Ectodermal cell (in vitro differentiated cells): ENCODE measurements at regions not wholly inside any gene's neighbourhood (a gene's known extent, or its start where the extent isn't known, plus 50 kb on each side); places are given as distances from the start of the nearest gene placed in this dataset.

Experiments
- H3K27ac ChIP-seq: 2 replicates; pipeline ENCODE4 v1.7.0; 2013; ENCODE audit warnings: mild to moderate bottlenecking, low read depth, low read length; ENCODE audit not compliant: insufficient read depth, poor library complexity, severe bottlenecking
- H3K27me3 ChIP-seq: 2 replicates; pipeline ENCODE4 v1.7.0; 2013; ENCODE audit warnings: mild to moderate bottlenecking, low read length; ENCODE audit not compliant: insufficient read depth, control insufficient read depth, poor library complexity, severe bottlenecking
- H3K36me3 ChIP-seq: one replicate; pipeline ENCODE4 v1.7.0; 2013; ENCODE audit warnings: low read length; ENCODE audit not compliant: control insufficient read depth, insufficient read depth
- H3K4me1 ChIP-seq: one replicate; pipeline ENCODE4 v1.7.0; 2013; ENCODE audit warnings: low read length; ENCODE audit not compliant: control insufficient read depth, insufficient read depth
- H3K4me3 ChIP-seq: 2 replicates; pipeline ENCODE4 v1.7.0; 2013; ENCODE audit warnings: low read depth, low read length, control low read depth; ENCODE audit not compliant: insufficient read depth
- H3K9me3 ChIP-seq: 2 replicates; pipeline ENCODE4 v1.7.0; 2013; ENCODE audit warnings: mild to moderate bottlenecking, low read length, moderate library complexity; ENCODE audit not compliant: control insufficient read depth
- WGBS, 2 experiments: methylation state at CpG; one replicate each; pipeline ENCODE4 v1.1.7; 2013; ENCODE audit warnings: missing lambda C conversion rate in 2 of 2; 5-methylcytosine and 5-hydroxymethylcytosine counted together

DNA sequence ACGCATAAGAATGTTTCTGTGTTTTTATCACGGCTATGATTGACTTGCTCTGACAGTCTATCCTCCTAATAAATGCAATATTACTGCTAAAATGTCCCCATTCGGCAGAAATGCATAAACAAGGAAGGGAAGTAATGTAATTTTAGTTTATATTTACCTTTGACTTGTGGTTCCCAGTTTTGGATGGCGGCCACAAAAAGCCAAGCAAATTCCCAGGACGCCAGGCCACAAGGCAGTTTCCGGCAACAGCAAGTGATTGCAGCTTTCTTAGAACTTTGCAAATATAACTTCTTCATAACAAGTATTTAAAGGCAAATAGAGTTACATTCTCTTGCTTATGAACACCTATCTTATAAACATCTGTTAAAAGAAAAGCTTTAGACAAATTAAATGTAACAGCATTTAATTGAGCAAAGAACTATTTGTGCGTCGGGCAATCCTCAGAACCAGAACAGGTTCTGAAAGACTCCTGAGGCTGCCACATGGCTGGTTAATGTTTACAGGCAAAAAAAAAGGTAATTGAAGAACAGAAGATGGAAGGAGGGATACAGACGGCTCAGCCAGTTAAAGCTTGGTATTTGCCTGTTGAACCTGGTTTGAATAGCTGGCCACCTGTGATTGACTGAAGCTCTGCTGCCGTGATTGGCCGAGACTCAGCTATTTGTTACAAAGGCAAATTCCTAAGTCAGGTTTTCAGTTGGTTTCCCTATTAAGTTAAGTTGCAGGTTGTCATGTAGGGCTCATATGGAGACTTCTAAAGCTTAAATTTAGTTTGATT lies 80.8 kb downstream of the C21orf91 start:
- Histone ChIP-seq H3K27me3 (no peaks in the 10 kb centered on the region), H3K36me3 (no peaks in the 10 kb centered on the region), H3K4me1 (no peaks in the 10 kb centered on the region), H3K9me3 (peaks cover 2% of the 10 kb centered on the region), H3K4me3 (no peak overlapping the region), H3K27ac (no peak overlapping the region)
- 94 to 95% methylated on average over 11 of the region's 11 CpGs for WGBS, 2 experiments

DNA sequence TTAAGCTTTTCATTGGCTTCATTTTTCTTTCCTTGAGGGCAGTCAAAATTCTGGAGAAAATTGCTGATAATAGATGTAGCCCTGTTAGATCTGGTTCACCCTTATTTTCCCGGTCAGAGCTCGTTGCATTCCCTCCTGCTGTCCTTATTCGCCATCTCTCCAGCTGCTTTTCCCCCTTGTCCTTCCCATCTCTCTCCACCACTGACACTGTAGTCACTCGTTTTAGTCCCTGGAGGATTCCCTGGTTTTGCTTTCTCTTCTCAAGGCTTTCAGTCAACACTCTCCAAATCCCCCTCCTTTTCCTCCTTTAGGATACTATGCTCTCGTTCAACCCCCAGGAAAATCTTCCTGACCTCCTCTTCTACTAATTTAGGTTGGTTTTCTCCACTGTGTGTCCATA lies 83.1 kb downstream of the C21orf91 start:
- no peaks in the 10 kb centered on the region for H3K9me3 ChIP-seq
- 86 to 87% methylated on average over 5 of the region's 5 CpGs for whole genome bisulfite sequencing, 2 experiments
- H3K36me3 ChIP-seq = no peaks in the 10 kb centered on the region
- no peaks in the 10 kb centered on the region for H3K4me1 ChIP-seq
- H3K27ac ChIP-seq = no peak overlapping the region
- no peaks in the 10 kb centered on the region for H3K27me3 ChIP-seq
- H3K4me3 ChIP-seq = no peak overlapping the region

DNA sequence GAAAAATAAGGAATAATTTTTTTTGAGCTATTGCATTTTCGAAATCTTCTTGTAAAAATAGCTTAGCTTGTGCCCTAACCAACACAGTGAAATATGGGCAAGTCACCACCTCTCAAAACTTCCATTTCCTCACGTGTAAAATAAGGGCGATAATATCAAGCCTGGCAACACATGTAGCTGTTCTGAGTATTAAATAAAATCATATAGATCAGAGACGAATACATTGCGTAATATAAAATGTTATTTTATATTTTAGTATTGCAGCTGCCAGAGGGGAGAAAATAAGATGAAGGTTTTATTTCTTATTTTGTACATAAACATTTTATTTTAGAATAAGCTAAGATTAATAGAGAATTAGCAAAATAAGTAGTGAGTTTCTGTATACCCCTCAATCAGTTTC lies 85.9 kb downstream of the C21orf91 start:
- 83 to 98% methylated on average over 1 to 5 of the region's 5 CpGs for WGBS, 2 experiments
- Histone ChIP-seq H3K27me3 (no peaks in the 10 kb centered on the region), H3K27ac (no peak overlapping the region), H3K36me3 (no peaks in the 10 kb centered on the region), H3K4me1 (no peaks in the 10 kb centered on the region), H3K9me3 (no peaks in the 10 kb centered on the region), H3K4me3 (no peak overlapping the region)

DNA sequence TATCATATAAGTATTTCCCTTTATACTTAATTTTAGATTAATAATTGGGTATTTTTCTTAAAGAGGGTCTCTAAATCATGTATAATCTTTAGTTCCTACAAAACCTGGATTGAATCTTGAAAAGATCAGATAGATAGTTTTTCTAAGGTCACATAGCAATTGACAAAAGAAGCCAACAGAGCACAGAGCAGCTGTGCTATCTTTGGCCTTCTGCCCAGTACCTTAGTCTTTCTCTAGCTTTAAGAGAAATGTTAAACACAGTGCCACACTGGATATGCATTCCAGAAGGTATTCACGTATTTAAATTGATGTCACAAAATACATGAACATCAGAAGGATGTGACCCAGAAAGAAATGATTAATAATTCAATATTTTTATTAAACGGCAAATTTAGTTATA lies 86.8 kb downstream of the C21orf91 start:
- Histone ChIP-seq H3K27ac (no peak overlapping the region), H3K9me3 (no peaks in the 10 kb centered on the region), H3K4me3 (no peak overlapping the region), H3K36me3 (no peaks in the 10 kb centered on the region), H3K27me3 (no peaks in the 10 kb centered on the region), H3K4me1 (no peaks in the 10 kb centered on the region)
- WGBS, 2 experiments = 100% methylated on average over 1 of the region's 2 CpGs

DNA sequence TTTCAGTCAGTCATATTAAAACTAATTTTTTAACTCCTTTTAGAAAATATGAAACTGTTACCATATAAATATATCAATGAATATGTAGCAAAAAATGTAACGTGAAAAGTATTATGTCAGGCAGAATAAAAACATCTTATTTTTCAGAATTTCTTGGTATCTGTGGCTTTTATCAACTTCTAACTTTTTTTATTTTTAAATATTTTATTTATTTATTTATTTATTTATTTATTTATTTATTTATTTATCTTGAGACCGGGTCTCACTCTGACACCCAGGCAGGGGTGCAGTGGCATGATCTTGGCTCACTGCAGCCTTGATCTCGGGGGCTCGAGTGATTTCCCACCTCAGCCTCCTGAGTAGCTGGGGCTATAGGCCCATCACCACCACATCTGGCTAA lies 87.6 kb downstream of the C21orf91 start:
- Histone ChIP-seq H3K4me1 (no peaks in the 10 kb centered on the region), H3K27ac (no peak overlapping the region), H3K36me3 (no peaks in the 10 kb centered on the region), H3K9me3 (no peaks in the 10 kb centered on the region), H3K27me3 (no peaks in the 10 kb centered on the region), H3K4me3 (no peak overlapping the region)
- 88 to 93% methylated on average over 3 of the region's 4 CpGs for WGBS, 2 experiments

DNA sequence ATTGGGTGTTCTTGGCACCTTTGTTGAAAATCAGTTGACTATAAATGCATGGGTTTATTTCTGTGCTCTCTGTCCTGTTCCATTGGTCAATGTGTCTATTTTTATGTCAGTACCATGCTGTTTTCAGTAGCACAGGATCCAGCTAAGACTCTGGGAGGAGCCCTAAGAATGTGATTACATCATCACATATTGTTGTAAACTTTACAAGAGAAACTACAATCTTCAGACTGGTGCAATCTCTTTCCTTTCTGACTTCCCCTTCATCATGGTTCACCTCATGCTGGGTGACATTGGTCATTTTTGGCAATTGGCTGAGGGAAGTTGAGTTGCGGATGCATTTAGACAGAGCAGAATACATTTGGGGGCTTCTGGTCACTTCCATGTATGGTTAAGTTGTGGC lies 88.4 kb downstream of the C21orf91 start:
- no peaks in the 10 kb centered on the region for H3K27me3 ChIP-seq
- no peak overlapping the region for H3K27ac ChIP-seq
- no peaks in the 10 kb centered on the region for H3K9me3 ChIP-seq
- H3K4me1 ChIP-seq = no peaks in the 10 kb centered on the region
- H3K4me3 ChIP-seq = no peak overlapping the region
- 89 to 98% methylated on average over 1 of the region's 1 CpG for WGBS, 2 experiments
- H3K36me3 ChIP-seq = no peaks in the 10 kb centered on the region

DNA sequence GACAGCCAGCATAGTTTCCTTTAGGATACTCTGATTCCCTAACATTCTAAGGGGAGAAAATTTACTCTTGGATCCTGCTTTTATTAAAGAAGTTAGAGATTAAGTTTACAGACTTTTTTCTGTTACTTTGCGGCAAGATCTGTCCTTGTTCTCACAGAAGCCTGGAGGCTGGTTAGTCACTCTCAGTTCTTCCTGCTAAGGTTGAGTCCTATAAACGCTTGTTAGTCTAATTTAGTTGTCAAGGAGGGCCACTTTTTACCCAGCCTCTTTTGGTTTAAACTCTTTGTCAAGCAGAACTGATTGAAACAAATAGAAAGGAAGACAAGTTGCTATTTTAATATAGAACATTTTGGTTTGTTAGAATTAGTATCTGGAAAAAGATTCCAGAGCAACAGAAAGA lies 89.7 kb downstream of the C21orf91 start:
- no peaks in the 10 kb centered on the region for H3K4me1 ChIP-seq
- WGBS, 2 experiments = 93 to 98% methylated on average over 2 of the region's 2 CpGs

DNA sequence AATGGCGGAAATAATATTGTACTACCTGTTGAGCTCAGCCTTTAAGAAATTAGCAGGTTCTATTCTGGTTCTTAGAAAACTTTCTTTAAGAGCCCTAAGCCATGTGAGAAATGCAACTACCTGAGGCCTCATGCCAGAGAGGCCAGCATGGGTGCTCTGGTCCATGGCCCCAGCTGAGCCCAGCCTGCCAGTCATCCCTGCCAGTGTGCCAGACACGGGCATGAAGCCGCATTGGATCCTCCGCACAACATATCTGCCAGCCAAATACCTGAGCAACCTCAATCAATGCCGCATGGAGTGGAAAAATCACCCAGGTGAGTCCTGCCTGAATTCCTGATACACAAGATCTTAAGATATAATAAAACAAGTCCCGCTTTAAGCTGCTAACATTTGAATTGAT lies 91.8 kb downstream of the C21orf91 start:
- no peaks in the 10 kb centered on the region for H3K4me1 ChIP-seq
- no peak overlapping the region for H3K4me3 ChIP-seq
- no peaks in the 10 kb centered on the region for H3K9me3 ChIP-seq
- no peaks in the 10 kb centered on the region for H3K36me3 ChIP-seq
- H3K27ac ChIP-seq = no peak overlapping the region
- WGBS, 2 experiments = 80 to 81% methylated on average over 6 of the region's 6 CpGs
- H3K27me3 ChIP-seq = no peaks in the 10 kb centered on the region

More for the DNA sequence above, 89.7 kb downstream of the C21orf91 start:
- H3K9me3 ChIP-seq = no peaks in the 10 kb centered on the region
- no peak overlapping the region for H3K4me3 ChIP-seq
- no peaks in the 10 kb centered on the region for H3K36me3 ChIP-seq
- no peak overlapping the region for H3K27ac ChIP-seq
- no peaks in the 10 kb centered on the region for H3K27me3 ChIP-seq

DNA sequence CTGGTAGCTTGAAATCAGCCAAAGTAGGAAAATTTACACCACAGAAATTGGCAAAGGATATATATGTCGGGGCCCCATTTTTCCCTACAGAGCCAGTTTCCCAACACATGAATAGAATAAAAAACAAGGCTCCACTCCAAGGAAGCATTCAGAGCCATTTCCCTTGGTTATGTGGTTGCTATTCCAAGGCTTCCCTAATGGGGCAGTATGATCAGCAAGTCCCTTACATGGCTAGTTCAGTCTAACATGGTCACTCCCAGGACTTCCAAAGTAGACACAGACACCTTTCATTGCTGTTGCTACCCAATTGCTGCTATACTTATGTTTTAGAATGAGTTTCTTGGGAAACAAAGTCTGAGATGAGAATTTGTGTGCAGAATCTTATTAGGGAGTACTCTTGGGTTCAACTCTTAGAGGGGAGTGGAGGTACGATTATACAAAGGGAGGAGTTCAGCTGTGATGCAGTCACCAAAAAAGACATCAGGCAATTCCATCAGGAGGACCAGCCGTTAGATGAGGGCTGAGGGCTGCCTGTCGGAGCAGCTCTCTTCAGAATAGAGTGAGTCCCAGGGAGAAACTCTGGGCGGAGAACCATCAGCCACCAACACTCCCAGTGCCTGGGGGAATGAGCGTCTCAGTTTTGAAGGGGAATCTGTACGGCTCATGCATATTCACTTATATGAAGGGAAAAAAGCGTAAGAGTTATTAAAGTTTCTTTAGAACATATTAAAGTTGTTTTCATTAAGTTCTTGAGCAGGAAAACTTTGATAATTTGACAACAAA lies 92.9 kb downstream of the C21orf91 start:
- no peak overlapping the region for H3K27ac ChIP-seq
- no peaks in the 10 kb centered on the region for H3K4me1 ChIP-seq
- no peaks in the 10 kb centered on the region for H3K36me3 ChIP-seq
- no peak overlapping the region for H3K4me3 ChIP-seq
- no peaks in the 10 kb centered on the region for H3K27me3 ChIP-seq
- 94 to 96% methylated on average over 8 of the region's 8 CpGs for WGBS, 2 experiments
- H3K9me3 ChIP-seq = no peaks in the 10 kb centered on the region

DNA sequence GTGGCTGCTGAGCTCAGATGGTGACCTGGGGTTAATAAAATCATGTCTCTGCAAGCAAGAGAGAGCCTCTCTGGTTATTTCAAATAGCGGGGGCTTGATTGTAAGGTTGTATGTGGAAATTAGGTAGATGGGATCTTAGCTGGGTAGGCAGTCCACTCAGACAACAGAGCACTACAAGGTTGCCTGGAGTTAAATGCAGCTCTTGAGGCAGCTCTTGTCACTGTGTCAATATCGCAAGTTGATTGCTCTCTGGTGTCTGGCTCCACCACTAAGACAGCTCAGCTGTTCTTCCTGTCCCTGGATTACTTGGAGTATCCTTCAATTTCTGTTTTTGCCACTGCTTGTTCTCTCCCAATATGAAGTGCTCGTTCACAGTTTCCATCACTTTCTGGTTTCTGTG lies 93.8 kb downstream of the C21orf91 start:
- no peaks in the 10 kb centered on the region for H3K9me3 ChIP-seq
- no peaks in the 10 kb centered on the region for H3K4me1 ChIP-seq
- WGBS, 2 experiments = 80 to 82% methylated on average over 3 of the region's 3 CpGs
- H3K36me3 ChIP-seq = no peaks in the 10 kb centered on the region
- H3K27me3 ChIP-seq = no peaks in the 10 kb centered on the region
- H3K27ac ChIP-seq = no peak overlapping the region
- H3K4me3 ChIP-seq = no peak overlapping the region
